Uterus (tissue), 2 donors: ENCODE measurements at regions not wholly inside any gene's neighbourhood (a gene's known extent, or its start where the extent isn't known, plus 50 kb on each side); places are given as distances from the start of the nearest gene placed in this dataset.

ENCODE experiments used
- POLR2A ChIP-seq, 2 donors: fragments of 450-650 bp; IDR thresholded peaks; one replicate each; pipeline ENCODE4 v1.6.1; 2016; ENCODE audit warnings: antibody characterized with exemption in 2 of 2, mild to moderate bottlenecking in 1 of 2, moderate library complexity in 1 of 2
- TF ChIP-seq, protein P1 (sequence below), 4 experiments: fragments of 200-600 bp in 2 of 4; fragments of 450-650 bp in 2 of 4; sonication (generic) in 2 of 4; IDR thresholded peaks; one replicate each; pipeline ENCODE4 v1.5.1; 2016 to 2019; ENCODE audit warnings: antibody characterized with exemption in 4 of 4, mild to moderate bottlenecking in 2 of 4, moderate library complexity in 1 of 4

DNA sequence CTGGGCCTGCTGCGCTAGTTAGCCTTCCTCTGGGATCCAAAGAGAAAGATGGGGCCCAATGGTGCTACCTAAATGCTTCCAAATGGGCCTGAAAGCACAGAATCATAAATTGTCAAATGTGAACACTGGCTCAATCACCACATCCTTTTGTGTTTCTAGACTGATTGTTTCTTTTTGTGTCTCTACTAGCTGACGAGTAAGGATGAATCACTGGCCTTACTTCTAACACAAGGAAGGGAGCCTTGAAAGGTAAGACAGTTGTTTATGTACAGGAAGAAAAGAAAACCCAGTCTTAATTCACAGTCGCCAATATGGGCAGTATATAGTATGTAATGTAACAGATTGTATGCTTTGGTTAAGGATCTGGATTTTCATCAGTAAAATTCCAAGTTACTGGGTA lies 89.5 kb downstream of the ZNF92 start:
- TF ChIP-seq, protein P1, sequence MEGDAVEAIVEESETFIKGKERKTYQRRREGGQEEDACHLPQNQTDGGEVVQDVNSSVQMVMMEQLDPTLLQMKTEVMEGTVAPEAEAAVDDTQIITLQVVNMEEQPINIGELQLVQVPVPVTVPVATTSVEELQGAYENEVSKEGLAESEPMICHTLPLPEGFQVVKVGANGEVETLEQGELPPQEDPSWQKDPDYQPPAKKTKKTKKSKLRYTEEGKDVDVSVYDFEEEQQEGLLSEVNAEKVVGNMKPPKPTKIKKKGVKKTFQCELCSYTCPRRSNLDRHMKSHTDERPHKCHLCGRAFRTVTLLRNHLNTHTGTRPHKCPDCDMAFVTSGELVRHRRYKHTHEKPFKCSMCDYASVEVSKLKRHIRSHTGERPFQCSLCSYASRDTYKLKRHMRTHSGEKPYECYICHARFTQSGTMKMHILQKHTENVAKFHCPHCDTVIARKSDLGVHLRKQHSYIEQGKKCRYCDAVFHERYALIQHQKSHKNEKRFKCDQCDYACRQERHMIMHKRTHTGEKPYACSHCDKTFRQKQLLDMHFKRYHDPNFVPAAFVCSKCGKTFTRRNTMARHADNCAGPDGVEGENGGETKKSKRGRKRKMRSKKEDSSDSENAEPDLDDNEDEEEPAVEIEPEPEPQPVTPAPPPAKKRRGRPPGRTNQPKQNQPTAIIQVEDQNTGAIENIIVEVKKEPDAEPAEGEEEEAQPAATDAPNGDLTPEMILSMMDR (IDR thresholded peaks at IDR 0.05), result no peak
- no peak for TF ChIP-seq POLR2A (IDR thresholded peaks at IDR 0.05)
